OCI-LY7 (cell line): ENCODE measurements at regions not wholly inside any gene's neighbourhood (a gene's known extent, or its start where the extent isn't known, plus 50 kb on each side); places are given as distances from the start of the nearest gene placed in this dataset.

Experiments
- BruUV-seq: library from RNA; stranded (reverse); fragments of 400-500 nt; replicated peaks from 2 replicates; lab custom pipeline; 2021; lab: Mats Ljungman, UMichigan
- CTCF ChIA-PET: fragments of 300-600 bp; sonication (Branson Sonifier 250); formaldehyde crosslinking; loops from one replicate; lab custom pipeline; 2022; ENCODE audit warnings: antibody characterized with exemption; ENCODE audit not compliant: unreplicated experiment; lab: Charles Lee
- POLR2A ChIA-PET: fragments of 300-600 bp; sonication (Branson Sonifier 250); formaldehyde crosslinking; loops from one replicate; lab custom pipeline; 2022; ENCODE audit warnings: antibody characterized with exemption; lab: Charles Lee
- DNase-seq: peaks from one replicate; pipeline ENCODE4 v3.0.0-alpha.2; 2015; ENCODE audit warnings: low spot score
- H2AFZ ChIP-seq: fragments of 200-600 bp; sonication (generic), shearing (Covaris generic); 2 replicates; pipeline ENCODE4 v1.6.1; 2014; ENCODE audit warnings: mild to moderate bottlenecking, antibody characterized with exemption, low read length, moderate library complexity
- H3K27ac ChIP-seq: fragments of 200-600 bp; sonication (generic); 2 replicates; pipeline ENCODE4 v1.5.1; 2014; ENCODE audit warnings: mixed run types, low read depth, mild to moderate bottlenecking, moderate library complexity, low read length, inconsistent platforms; ENCODE audit not compliant: poor library complexity, severe bottlenecking
- H3K36me3 ChIP-seq: fragments of 200-600 bp; sonication (generic); 2 replicates; pipeline ENCODE4 v1.6.1; 2014; ENCODE audit warnings: mild to moderate bottlenecking, antibody characterized with exemption, low read length, moderate library complexity, mixed read lengths; ENCODE audit not compliant: insufficient read depth
- H3K4me1 ChIP-seq: fragments of 200-600 bp; sonication (generic); 2 replicates; pipeline ENCODE4 v1.5.1; 2014; ENCODE audit warnings: mild to moderate bottlenecking, low read length; ENCODE audit not compliant: insufficient read depth, poor library complexity, severe bottlenecking
- H3K4me2 ChIP-seq: fragments of 200-600 bp; sonication (generic); 2 replicates; pipeline ENCODE4 v1.6.1; 2014; ENCODE audit warnings: mild to moderate bottlenecking, low read length
- H3K4me3 ChIP-seq: fragments of 200-600 bp; sonication (generic); 2 replicates; pipeline ENCODE4 v1.5.1; 2014; ENCODE audit warnings: mild to moderate bottlenecking, low read depth, low read length; ENCODE audit not compliant: poor library complexity, severe bottlenecking
- H3K79me2 ChIP-seq: fragments of 200-600 bp; sonication (generic); 2 replicates; pipeline ENCODE4 v1.6.1; 2016; ENCODE audit warnings: low read depth, mild to moderate bottlenecking, low read length, moderate library complexity, mixed read lengths; ENCODE audit not compliant: insufficient read depth
- H3K9me2 ChIP-seq: fragments of 200-600 bp; sonication (generic); 2 replicates; pipeline ENCODE4 v1.6.1; 2016; ENCODE audit warnings: mild to moderate bottlenecking, low read length, mixed read lengths; ENCODE audit not compliant: insufficient read depth
- H3K9me3 ChIP-seq: fragments of 200-600 bp; sonication (generic); 2 replicates; pipeline ENCODE4 v1.6.1; 2014; ENCODE audit warnings: mild to moderate bottlenecking, mixed run types, low read length, mixed read lengths
- H4K20me1 ChIP-seq: fragments of 200-600 bp; sonication (generic); 2 replicates; pipeline ENCODE4 v1.6.1; 2014; ENCODE audit warnings: mild to moderate bottlenecking, antibody characterized with exemption, low read length, moderate library complexity, mixed read lengths; ENCODE audit not compliant: insufficient read depth
- EZH2phosphoT487 ChIP-seq: fragments of 200-600 bp; sonication (generic); IDR thresholded peaks from 2 replicates; pipeline ENCODE4 v1.6.1; 2018; ENCODE audit warnings: low read depth, borderline replicate concordance, mild to moderate bottlenecking, mixed run types, antibody characterized with exemption, low read length, moderate library complexity, mixed read lengths
- intact Hi-C: fragments of 100-400 bp; cut with micrococcal nuclease; formaldehyde crosslinking; loops from one replicate; pipeline ENCODE4 v1.10.0; 2022; ENCODE audit not compliant: unreplicated experiment
- TF ChIP-seq, protein P1 (sequence below): fragments of 200-600 bp; sonication (generic); conservative IDR thresholded peaks from 2 replicates; pipeline ENCODE4 v1.5.1; 2014; ENCODE audit warnings: mild to moderate bottlenecking, antibody characterized with exemption, low read length, moderate library complexity, mixed read lengths

DNA sequence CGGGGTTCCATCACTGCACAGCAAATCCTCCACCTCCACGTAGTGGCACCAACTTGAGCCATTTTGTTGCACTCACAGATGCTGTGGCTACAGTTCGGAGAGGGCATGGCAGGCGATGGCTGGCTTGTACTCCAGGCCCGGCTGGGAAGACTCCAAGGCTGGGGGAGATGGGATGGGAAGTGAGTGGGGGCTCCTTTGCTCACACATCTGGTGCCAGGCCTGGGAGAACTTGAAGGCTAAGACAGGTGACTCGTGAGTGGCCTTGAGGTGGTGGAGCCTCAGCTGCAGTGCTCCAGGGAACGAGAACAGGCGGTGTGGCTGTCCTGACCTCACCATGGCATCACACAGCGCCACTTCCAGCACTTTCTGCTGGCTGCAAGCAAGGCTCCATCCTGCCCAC lies 87.9 kb downstream of the PLXNA1 start:
- Histone ChIP-seq H2AFZ (no peak overlapping the region), H3K4me2 (no peak overlapping the region), H3K4me1 (peaks cover 26% of the 10 kb centered on the region), H3K9me2 (no peaks in the 10 kb centered on the region), H3K4me3 (no peak overlapping the region), H3K79me2 (no peaks in the 10 kb centered on the region), H3K9me3 (peaks cover 1% of the 10 kb centered on the region; the same call in 1 of the 2 replicates), H4K20me1 (no peaks in the 10 kb centered on the region), H3K27ac (no peak overlapping the region), H3K36me3 (no peaks in the 10 kb centered on the region)
- no peak for DNase-seq
- intact Hi-C loops: no loop called here
- TF ChIP-seq, protein P1, sequence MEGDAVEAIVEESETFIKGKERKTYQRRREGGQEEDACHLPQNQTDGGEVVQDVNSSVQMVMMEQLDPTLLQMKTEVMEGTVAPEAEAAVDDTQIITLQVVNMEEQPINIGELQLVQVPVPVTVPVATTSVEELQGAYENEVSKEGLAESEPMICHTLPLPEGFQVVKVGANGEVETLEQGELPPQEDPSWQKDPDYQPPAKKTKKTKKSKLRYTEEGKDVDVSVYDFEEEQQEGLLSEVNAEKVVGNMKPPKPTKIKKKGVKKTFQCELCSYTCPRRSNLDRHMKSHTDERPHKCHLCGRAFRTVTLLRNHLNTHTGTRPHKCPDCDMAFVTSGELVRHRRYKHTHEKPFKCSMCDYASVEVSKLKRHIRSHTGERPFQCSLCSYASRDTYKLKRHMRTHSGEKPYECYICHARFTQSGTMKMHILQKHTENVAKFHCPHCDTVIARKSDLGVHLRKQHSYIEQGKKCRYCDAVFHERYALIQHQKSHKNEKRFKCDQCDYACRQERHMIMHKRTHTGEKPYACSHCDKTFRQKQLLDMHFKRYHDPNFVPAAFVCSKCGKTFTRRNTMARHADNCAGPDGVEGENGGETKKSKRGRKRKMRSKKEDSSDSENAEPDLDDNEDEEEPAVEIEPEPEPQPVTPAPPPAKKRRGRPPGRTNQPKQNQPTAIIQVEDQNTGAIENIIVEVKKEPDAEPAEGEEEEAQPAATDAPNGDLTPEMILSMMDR: no peak
- no peak for TF ChIP-seq EZH2phosphoT487
- ChIA-PET CTCF (no interaction called here), POLR2A (no interaction called here)
- BruUV-seq: no TSS peak

DNA sequence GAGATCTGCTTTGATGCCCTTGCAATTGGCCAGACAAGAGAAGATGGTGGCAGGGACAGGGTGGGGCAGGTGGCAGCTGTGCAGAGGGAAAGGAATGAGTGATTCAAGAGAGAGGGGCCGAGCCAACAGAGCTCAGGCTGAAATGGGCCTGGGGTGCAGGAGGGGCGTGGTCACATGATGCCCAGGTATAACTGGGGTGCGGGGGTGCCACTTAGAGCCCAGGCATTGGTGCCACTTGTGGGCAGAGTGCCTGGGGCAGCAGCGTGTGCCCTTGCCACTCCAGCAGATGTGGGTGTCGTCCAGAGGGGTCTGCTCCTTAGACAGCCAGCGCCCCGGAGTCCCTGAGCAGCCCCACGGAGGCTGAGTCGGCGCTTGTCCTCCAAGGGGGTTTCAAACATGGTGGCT lies 88.7 kb downstream of the PLXNA1 start:
- CTCF ChIA-PET: no interaction called here
- POLR2A ChIA-PET: no interaction called here

DNA sequence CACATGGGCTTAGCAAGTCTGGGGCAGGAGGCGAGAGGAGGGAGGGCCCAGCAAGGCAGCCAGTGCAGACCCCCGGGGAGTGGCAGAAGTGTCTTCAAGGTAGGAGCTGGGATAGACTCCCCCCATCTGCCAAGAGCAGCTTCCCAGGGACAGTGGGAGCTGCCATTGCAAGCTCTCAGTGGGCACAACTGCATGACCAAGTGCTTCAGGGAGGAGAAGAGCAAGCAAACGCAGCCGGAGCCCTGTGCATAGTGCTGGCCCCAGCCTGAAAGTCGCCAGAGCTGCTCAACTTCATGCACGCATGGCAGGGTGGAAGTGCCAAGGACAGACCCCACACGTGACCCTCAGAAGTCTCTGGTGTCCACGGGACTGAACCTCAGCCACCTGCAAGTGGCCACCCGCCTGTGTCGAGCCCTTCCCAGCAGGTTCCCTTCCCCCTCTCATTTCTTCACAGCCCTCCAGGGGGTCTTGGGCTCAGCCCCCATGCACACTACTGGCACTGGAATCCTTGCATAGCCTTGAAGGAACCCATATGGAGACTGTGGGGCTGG lies 89.4 kb downstream of the PLXNA1 start:
- ChIA-PET POLR2A (no interaction called here), CTCF (no interaction called here)
- DNase-seq: no peak
- Histone ChIP-seq H3K9me3 (peaks cover 13% of the 10 kb centered on the region), H3K27ac (no peak overlapping the region), H3K36me3 (no peaks in the 10 kb centered on the region), H3K9me2 (no peaks in the 10 kb centered on the region), H3K79me2 (no peaks in the 10 kb centered on the region), H2AFZ (no peak overlapping the region), H3K4me2 (no peak overlapping the region), H3K4me1 (peaks cover 26% of the 10 kb centered on the region), H4K20me1 (no peaks in the 10 kb centered on the region), H3K4me3 (no peak overlapping the region)
- TF ChIP-seq EZH2phosphoT487: no peak
- TF ChIP-seq, protein P1: no peak
- intact Hi-C loops: no loop called here
- BruUV-seq: no TSS peak

More for the DNA sequence above, 88.7 kb downstream of the PLXNA1 start:
- peaks cover 26% of the 10 kb centered on the region for H3K4me1 ChIP-seq
- H2AFZ ChIP-seq: no peak overlapping the region
- no peaks in the 10 kb centered on the region for H3K79me2 ChIP-seq
- intact Hi-C loops: no loop called here
- H3K9me2 ChIP-seq: no peaks in the 10 kb centered on the region
- no peak overlapping the region for H3K4me3 ChIP-seq
- BruUV-seq: no TSS peak
- TF ChIP-seq, protein P1: no peak
- TF ChIP-seq EZH2phosphoT487: no peak
- H3K36me3 ChIP-seq: no peaks in the 10 kb centered on the region
- H4K20me1 ChIP-seq: no peaks in the 10 kb centered on the region
- H3K9me3 ChIP-seq: peaks cover 6% of the 10 kb centered on the region; the same call in 1 of the 2 replicates
- no peak for DNase-seq
- no peak overlapping the region for H3K4me2 ChIP-seq
- no peak overlapping the region for H3K27ac ChIP-seq
